ENCODE measurements at regions not wholly inside any gene's neighbourhood (a gene's known extent, or its start where the extent isn't known, plus 50 kb on each side); places are given as distances from the start of the nearest gene placed in this dataset.

GRCh38 chr4:101563126-101563525 is 215.8 kb upstream of the PPP3CA start:
- no peak for DNase-seq

GRCh38 chr4:101556842-101557241 is 209.5 kb upstream of the PPP3CA start:
- peak; percentile 9 for DNase-seq

GRCh38 chr4:101555341-101555880 is 208.1 kb upstream of the PPP3CA start:
- no peak for DNase-seq

- DNase-seq: no peak
These were observed 193.0 kb upstream of the PPP3CA start for GRCh38 chr4:101540336-101540735.

GRCh38 chr4:101528526-101528925 is 181.2 kb upstream of the PPP3CA start:
- no peak for DNase-seq

GRCh38 chr4:101527188-101527587 is 179.9 kb upstream of the PPP3CA start:
- DNase-seq: peak; percentile 45

- no peak for DNase-seq
These were observed 168.2 kb upstream of the PPP3CA start for GRCh38 chr4:101515566-101515965.

GRCh38 chr4:101515099-101515498 is 167.8 kb upstream of the PPP3CA start:
- no peak for DNase-seq

GRCh38 chr4:101512416-101512815 is 165.1 kb upstream of the PPP3CA start:
- DNase-seq: no peak

GRCh38 chr4:101501421-101501820 is 154.1 kb upstream of the PPP3CA start:
- no peak for DNase-seq

GRCh38 chr4:101500742-101501141 is 153.4 kb upstream of the PPP3CA start:
- DNase-seq: no peak

- no peak for DNase-seq
These were observed 127.9 kb upstream of the PPP3CA start for GRCh38 chr4:101475246-101475645.

- DNase-seq: no peak
These were observed 123.9 kb upstream of the PPP3CA start for GRCh38 chr4:101471201-101471600.

- no peak for DNase-seq
These were observed 117.3 kb upstream of the PPP3CA start for GRCh38 chr4:101464596-101464995.

GRCh38 chr4:101458914-101459313 is 111.6 kb upstream of the PPP3CA start:
- no peak for DNase-seq

GRCh38 chr4:101458473-101458872 is 111.1 kb upstream of the PPP3CA start:
- DNase-seq: no peak

GRCh38 chr4:101451086-101451485 is 103.8 kb upstream of the PPP3CA start:
- DNase-seq: no peak

- DNase-seq: no peak
These were observed 94.1 kb upstream of the PPP3CA start for GRCh38 chr4:101441446-101441845.

- no peak for DNase-seq
These were observed 92.6 kb upstream of the PPP3CA start for GRCh38 chr4:101439926-101440325.

- DNase-seq: no peak
These were observed 74.1 kb upstream of the PPP3CA start for GRCh38 chr4:101421386-101421785.

GRCh38 chr4:101420661-101421060 is 73.3 kb upstream of the PPP3CA start:
- DNase-seq: no peak

GRCh38 chr4:101419336-101420135 is 72.2 kb upstream of the PPP3CA start:
- DNase-seq: no peak

GRCh38 chr4:101418466-101418865 is 71.1 kb upstream of the PPP3CA start:
- no peak for DNase-seq

- DNase-seq: peak; percentile 37
These were observed 70.7 kb upstream of the PPP3CA start for GRCh38 chr4:101418055-101418454.

GRCh38 chr4:101417046-101417445 is 69.7 kb upstream of the PPP3CA start:
- DNase-seq: no peak
